MCF 10A (cell line): ENCODE measurements at regions not wholly inside any gene's neighbourhood (a gene's known extent, or its start where the extent isn't known, plus 50 kb on each side); places are given as distances from the start of the nearest gene placed in this dataset.

Source experiments
- BruUV-seq: library from RNA; stranded (reverse); fragments of 400-500 nt; replicated peaks from 2 replicates; lab custom pipeline; 2021; lab: Mats Ljungman, UMichigan
- CTCF ChIA-PET: fragments of 300-600 bp; sonication (Branson Sonifier 250); formaldehyde crosslinking; extraction: SDS; loops from one replicate; lab custom pipeline; 2021; ENCODE audit warnings: antibody characterized with exemption, inconsistent platforms; lab: Yijun Ruan, JAX
- POLR2A ChIA-PET: fragments of 300-600, 350-650 bp; sonication (Branson Sonifier 250); formaldehyde crosslinking; extraction: SDS; loops from one replicate; lab custom pipeline; 2020; ENCODE audit warnings: antibody characterized with exemption, inconsistent platforms; lab: Yijun Ruan, JAX
- DNase-seq: peaks from one replicate; pipeline ENCODE4 v3.0.0-alpha.2; 2018; ENCODE audit not compliant: unreplicated experiment
- H3K27ac Mint-ChIP-seq: one replicate; pipeline ENCODE4 v1.8.0; 2022; ENCODE audit warnings: mild to moderate bottlenecking, low read depth, mixed read lengths; ENCODE audit not compliant: unreplicated experiment
- H3K27me3 Mint-ChIP-seq: one replicate; pipeline ENCODE4 v1.8.0; 2022; ENCODE audit warnings: mixed read lengths; ENCODE audit not compliant: insufficient read depth, unreplicated experiment
- H3K36me3 Mint-ChIP-seq: one replicate; pipeline ENCODE4 v1.8.0; 2022; ENCODE audit warnings: mild to moderate bottlenecking, moderate library complexity, mixed read lengths; ENCODE audit not compliant: insufficient read depth, unreplicated experiment
- H3K4me1 Mint-ChIP-seq: one replicate; pipeline ENCODE4 v1.8.0; 2022; ENCODE audit warnings: mixed read lengths; ENCODE audit not compliant: insufficient read depth, unreplicated experiment
- H3K4me3 Mint-ChIP-seq: one replicate; pipeline ENCODE4 v1.8.0; 2022; ENCODE audit warnings: mild to moderate bottlenecking, moderate library complexity, mixed read lengths; ENCODE audit not compliant: unreplicated experiment
- H3K9me3 Mint-ChIP-seq: one replicate; pipeline ENCODE4 v1.8.0; 2022; ENCODE audit warnings: mixed read lengths; ENCODE audit not compliant: unreplicated experiment
- CTCF ChIP-seq: fragments of 200-600 bp; IDR thresholded peaks from one replicate; pipeline ENCODE4 v1.8.0; 2022; ENCODE audit warnings: antibody characterized with exemption, mild to moderate bottlenecking; ENCODE audit not compliant: unreplicated experiment
- intact Hi-C: fragments of 100-400 bp; cut with micrococcal nuclease; formaldehyde crosslinking; loops from 2 replicates; pipeline ENCODE4 v1.14.1; 2022

GRCh38 chr14:22158560-22158959 is 430.5 kb downstream of the DAD1 start:
- no peak for TF ChIP-seq CTCF
- intact Hi-C loops, result no loop called here
- no peaks in the 10 kb centered on the region for H3K36me3 Mint-ChIP-seq
- DNase-seq, result no peak
- H3K4me1 Mint-ChIP-seq, result peaks cover 14% of the 10 kb centered on the region
- no TSS peak for BruUV-seq
- H3K27ac Mint-ChIP-seq, result no peak overlapping the region
- no peak overlapping the region for H3K4me3 Mint-ChIP-seq
- H3K27me3 Mint-ChIP-seq, result peaks cover 8% of the 10 kb centered on the region
- POLR2A ChIA-PET, result interaction anchor here (1.0 to 2.1 kb wide), 2 partner anchors 15 to 18 kb away, joined by 3 to 5 read pairs; no protein-coding TSS in a partner anchor
- H3K9me3 Mint-ChIP-seq, result no peaks in the 10 kb centered on the region
- CTCF ChIA-PET, result interaction anchor here (0.9 to 1.6 kb wide), 5 partner anchors 13 to 58 kb away, joined by 3 to 4 read pairs (median 3); no protein-coding TSS in a partner anchor

GRCh38 chr14:22155571-22155970 is 433.5 kb downstream of the DAD1 start:
- no peak for TF ChIP-seq CTCF
- POLR2A ChIA-PET, result no interaction called here
- intact Hi-C loops, result no loop called here
- Mint-ChIP-seq H3K27ac (no peak overlapping the region), H3K4me1 (peaks cover 14% of the 10 kb centered on the region), H3K27me3 (no peaks in the 10 kb centered on the region), H3K4me3 (no peak overlapping the region), H3K9me3 (no peaks in the 10 kb centered on the region), H3K36me3 (no peaks in the 10 kb centered on the region)
- DNase-seq, result no peak
- CTCF ChIA-PET, result interaction anchor here (0.6 to 1.1 kb wide), 4 partner anchors 18 to 148 kb away, joined by 3 read pairs; no protein-coding TSS in a partner anchor
- BruUV-seq, result no TSS peak

- Mint-ChIP-seq H3K4me1 (no peaks in the 10 kb centered on the region), H3K9me3 (no peaks in the 10 kb centered on the region), H3K27ac (no peak overlapping the region), H3K4me3 (no peak overlapping the region), H3K27me3 (peaks cover 5% of the 10 kb centered on the region), H3K36me3 (no peaks in the 10 kb centered on the region)
- ChIA-PET CTCF (interaction anchor here (0.7 kb wide), 1 partner anchor 287 kb away, joined by 3 read pairs; no protein-coding TSS in a partner anchor), POLR2A (no interaction called here)
- no peak for TF ChIP-seq CTCF
- no peak for DNase-seq
- intact Hi-C loops, result no loop called here
- no TSS peak for BruUV-seq
Observed at GRCh38 chr14:22152903-22153302, 436.1 kb downstream of the DAD1 start.

GRCh38 chr14:22152161-22152870 is 436.7 kb downstream of the DAD1 start:
- Mint-ChIP-seq H3K27me3 (peaks cover 11% of the 10 kb centered on the region), H3K9me3 (no peaks in the 10 kb centered on the region), H3K4me1 (no peaks in the 10 kb centered on the region), H3K36me3 (no peaks in the 10 kb centered on the region), H3K27ac (no peak overlapping the region), H3K4me3 (no peak overlapping the region)
- BruUV-seq, result no TSS peak
- intact Hi-C loops, result no loop called here
- DNase-seq, result no peak
- ChIA-PET POLR2A (no interaction called here), CTCF (interaction anchor here (0.7 kb wide), 1 partner anchor 287 kb away, joined by 3 read pairs; no protein-coding TSS in a partner anchor)
- no peak for TF ChIP-seq CTCF
